Right atrium auricular region (tissue), 2 donors: ENCODE measurements at regions not wholly inside any gene's neighbourhood (a gene's known extent, or its start where the extent isn't known, plus 50 kb on each side); places are given as distances from the start of the nearest gene placed in this dataset.
A peak's percentile ranks its signal among the peaks of the same experiment; 100 is the strongest.

Source experiments
- DNase-seq: peaks from one replicate; pipeline ENCODE4 v3.0.0-alpha.2; 2019; ENCODE audit warnings: low spot score
- H3K27ac ChIP-seq, 2 donors: fragments of 200-600 bp; sonication (generic); 1 replicate in 1 of 2; 2 replicates in 1 of 2; pipeline ENCODE4 v1.5.1; 2016 to 2019
- H3K27me3 ChIP-seq, 2 donors: fragments of 200-600 bp; sonication (generic); one replicate each; pipeline versions ENCODE4 v1.5.1 to v1.6.0; 2017 to 2019
- H3K36me3 ChIP-seq: fragments of 200-600 bp; sonication (generic); one replicate; pipeline ENCODE4 v1.5.1; 2016
- H3K4me1 ChIP-seq, 2 donors: fragments of 200-600 bp; sonication (generic); one replicate each; pipeline versions ENCODE4 v1.5.1 to v1.6.0; 2017 to 2019
- H3K4me3 ChIP-seq, 2 donors: fragments of 200-600 bp; sonication (generic); 1 replicate in 1 of 2; 2 replicates in 1 of 2; pipeline ENCODE4 v1.5.1; 2017 to 2019; ENCODE audit warnings: mild to moderate bottlenecking in 1 of 2, moderate library complexity in 1 of 2
- H3K9me3 ChIP-seq, 2 donors: fragments of 200-600 bp; sonication (generic); one replicate each; pipeline ENCODE4 v1.5.1; 2019
- TF ChIP-seq, protein P1 (sequence below), 2 donors: fragments of 200-600 bp; sonication (generic); IDR thresholded peaks; one replicate each; pipeline ENCODE4 v1.5.1; 2019; ENCODE audit warnings: antibody characterized with exemption in 2 of 2

DNA sequence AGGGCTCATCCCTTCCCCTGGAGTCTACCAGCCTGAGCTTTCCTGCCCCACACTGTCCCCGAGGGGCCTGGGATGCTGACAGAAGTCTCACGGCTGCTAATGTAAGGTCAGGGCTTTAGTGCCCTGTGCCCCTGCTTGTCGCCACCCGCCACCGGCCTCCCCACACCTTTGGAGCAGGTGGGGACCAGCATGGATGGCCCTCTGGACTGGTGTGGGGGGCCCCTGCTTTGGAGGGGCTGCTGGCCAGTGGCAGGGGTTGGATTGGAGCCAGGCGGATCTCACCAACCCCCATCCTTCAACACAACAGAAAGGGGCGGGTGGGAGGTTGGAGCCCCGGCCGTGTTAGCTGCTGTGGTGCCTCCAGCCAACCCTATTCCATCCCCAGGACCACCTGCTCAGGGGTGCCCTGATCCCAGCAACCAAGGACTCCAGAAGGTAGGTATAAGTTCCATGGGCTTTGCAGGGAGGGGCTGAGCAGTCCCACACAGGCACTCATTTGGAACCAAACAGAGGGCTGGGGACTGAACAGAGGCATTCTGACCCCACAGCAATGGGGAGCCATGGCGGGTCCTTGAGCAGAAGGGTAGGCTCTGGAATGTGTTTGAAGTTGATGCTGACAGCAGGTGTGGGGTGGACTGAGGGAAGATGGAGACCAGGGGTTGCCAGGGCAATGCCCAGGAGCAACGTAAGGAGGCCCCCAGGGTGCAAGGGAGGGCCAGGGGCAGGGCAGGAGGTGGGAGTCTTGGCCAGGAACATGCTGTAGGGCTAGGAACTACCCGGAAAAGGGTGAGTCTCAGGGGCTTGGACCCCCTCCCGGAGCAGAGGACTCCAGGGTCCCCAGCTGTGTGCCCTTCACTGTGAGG is 145.1 kb upstream of the C14orf180 start:
- TF ChIP-seq, protein P1, sequence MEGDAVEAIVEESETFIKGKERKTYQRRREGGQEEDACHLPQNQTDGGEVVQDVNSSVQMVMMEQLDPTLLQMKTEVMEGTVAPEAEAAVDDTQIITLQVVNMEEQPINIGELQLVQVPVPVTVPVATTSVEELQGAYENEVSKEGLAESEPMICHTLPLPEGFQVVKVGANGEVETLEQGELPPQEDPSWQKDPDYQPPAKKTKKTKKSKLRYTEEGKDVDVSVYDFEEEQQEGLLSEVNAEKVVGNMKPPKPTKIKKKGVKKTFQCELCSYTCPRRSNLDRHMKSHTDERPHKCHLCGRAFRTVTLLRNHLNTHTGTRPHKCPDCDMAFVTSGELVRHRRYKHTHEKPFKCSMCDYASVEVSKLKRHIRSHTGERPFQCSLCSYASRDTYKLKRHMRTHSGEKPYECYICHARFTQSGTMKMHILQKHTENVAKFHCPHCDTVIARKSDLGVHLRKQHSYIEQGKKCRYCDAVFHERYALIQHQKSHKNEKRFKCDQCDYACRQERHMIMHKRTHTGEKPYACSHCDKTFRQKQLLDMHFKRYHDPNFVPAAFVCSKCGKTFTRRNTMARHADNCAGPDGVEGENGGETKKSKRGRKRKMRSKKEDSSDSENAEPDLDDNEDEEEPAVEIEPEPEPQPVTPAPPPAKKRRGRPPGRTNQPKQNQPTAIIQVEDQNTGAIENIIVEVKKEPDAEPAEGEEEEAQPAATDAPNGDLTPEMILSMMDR (IDR thresholded peaks at IDR 0.05): no peak
- peak; percentile 52 for DNase-seq

GRCh38 chr14:104435147-104436046 is 144.2 kb upstream of the C14orf180 start:
- Histone ChIP-seq H3K27ac (peak overlapping the region in 1 of 2 donors; percentile 55), H3K4me1 (peaks cover 0 to 20% of the 10 kb centered on the region in 2 donors), H3K4me3 (peak overlapping the region; percentile 28 to 45), H3K27me3 (no peaks in the 10 kb centered on the region), H3K36me3 (no peaks in the 10 kb centered on the region), H3K9me3 (no peaks in the 10 kb centered on the region)
- peak; percentile 42 for DNase-seq
- TF ChIP-seq, protein P1 (IDR thresholded peaks at IDR 0.05): no peak

More for the DNA sequence above, 145.1 kb upstream of the C14orf180 start:
- Histone ChIP-seq H3K4me1 (peaks cover 0 to 20% of the 10 kb centered on the region in 2 donors), H3K36me3 (no peaks in the 10 kb centered on the region), H3K27ac (no peak overlapping the region), H3K9me3 (no peaks in the 10 kb centered on the region), H3K27me3 (no peaks in the 10 kb centered on the region), H3K4me3 (no peak overlapping the region)

GRCh38 chr14:104436047-104436591 is 143.4 kb upstream of the C14orf180 start:
- TF ChIP-seq, protein P1 (IDR thresholded peaks at IDR 0.05): no peak
- Histone ChIP-seq H3K36me3 (no peaks in the 10 kb centered on the region), H3K27ac (peak overlapping the region; percentile 4 to 55), H3K4me1 (peaks cover 0 to 20% of the 10 kb centered on the region in 2 donors), H3K9me3 (no peaks in the 10 kb centered on the region), H3K27me3 (no peaks in the 10 kb centered on the region), H3K4me3 (peak overlapping the region; percentile 28 to 45)
- DNase-seq: peak; percentile 69

DNA sequence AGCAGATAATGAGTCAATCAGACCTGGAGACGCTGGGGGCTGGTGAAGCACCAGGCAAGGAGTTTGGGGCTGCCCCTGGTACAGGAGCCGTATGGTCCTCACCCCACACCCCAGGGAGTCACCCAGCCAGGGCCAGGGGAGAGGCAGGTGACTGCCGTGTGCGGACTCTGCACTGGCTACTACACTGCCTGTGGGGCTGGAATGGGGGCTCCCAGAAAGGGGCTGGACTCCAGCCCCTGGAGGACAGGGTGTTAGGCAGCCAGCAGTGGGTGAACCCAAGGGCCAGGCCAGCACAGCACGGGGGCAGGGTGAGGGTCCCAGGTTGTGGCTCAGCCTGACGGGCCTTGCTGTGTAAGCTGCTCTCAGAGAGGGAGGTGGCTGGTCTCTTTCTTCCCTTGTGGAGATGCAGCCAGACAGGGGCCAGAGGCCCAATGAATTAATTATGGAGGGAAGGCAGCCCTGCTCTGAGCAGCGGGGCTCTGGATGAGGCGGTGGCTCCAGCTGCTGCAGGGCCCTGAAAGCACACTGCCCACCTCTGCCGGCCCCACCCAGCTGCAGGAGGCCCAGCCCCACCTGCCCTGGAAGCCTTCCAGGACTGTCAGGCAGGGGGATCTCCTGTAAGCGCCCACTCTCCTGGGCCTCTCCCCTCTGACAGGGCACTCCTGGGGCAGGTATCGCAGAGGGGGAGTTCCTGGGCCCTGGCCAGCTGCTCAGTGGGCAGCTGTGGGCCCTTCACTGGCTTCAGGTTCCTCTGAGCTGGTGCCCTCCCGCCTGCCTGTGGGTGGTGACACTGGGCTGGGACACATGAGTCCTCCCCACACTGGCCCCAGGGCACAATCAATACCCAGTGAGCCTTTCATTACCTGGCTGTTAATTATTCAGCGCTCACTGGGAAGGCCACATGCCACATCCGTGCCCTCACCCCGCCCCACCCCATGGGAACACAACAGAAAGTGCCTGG is 142.5 kb upstream of the C14orf180 start:
- Histone ChIP-seq H3K27ac (peak overlapping the region; percentile 4 to 55), H3K9me3 (no peaks in the 10 kb centered on the region), H3K36me3 (no peaks in the 10 kb centered on the region), H3K27me3 (no peaks in the 10 kb centered on the region), H3K4me3 (peak overlapping the region in 1 of 2 donors; percentile 45), H3K4me1 (peaks cover 0 to 20% of the 10 kb centered on the region in 2 donors)
- DNase-seq: peak; percentile 54
- TF ChIP-seq, protein P1 (IDR thresholded peaks at IDR 0.05): no peak

- TF ChIP-seq, protein P1 (IDR thresholded peaks at IDR 0.05): no peak
- H3K4me1 ChIP-seq: peaks cover 0 to 20% of the 10 kb centered on the region in 2 donors
- H3K4me3 ChIP-seq: no peak overlapping the region
- H3K27ac ChIP-seq: no peak overlapping the region
- H3K27me3 ChIP-seq: no peaks in the 10 kb centered on the region
- H3K9me3 ChIP-seq: no peaks in the 10 kb centered on the region
- no peaks in the 10 kb centered on the region for H3K36me3 ChIP-seq
- no peak for DNase-seq
Observed at GRCh38 chr14:104437703-104438102, 141.9 kb upstream of the C14orf180 start.
